NCI-H460 (cell line): ENCODE measurements at regions not wholly inside any gene's neighbourhood (a gene's known extent, or its start where the extent isn't known, plus 50 kb on each side); places are given as distances from the start of the nearest gene placed in this dataset.

Source experiments
- DNase-seq: peaks from one replicate; pipeline ENCODE4 v3.0.0-alpha.2; 2016; ENCODE audit warnings: low read depth; ENCODE audit errors: extremely low read depth

DNA sequence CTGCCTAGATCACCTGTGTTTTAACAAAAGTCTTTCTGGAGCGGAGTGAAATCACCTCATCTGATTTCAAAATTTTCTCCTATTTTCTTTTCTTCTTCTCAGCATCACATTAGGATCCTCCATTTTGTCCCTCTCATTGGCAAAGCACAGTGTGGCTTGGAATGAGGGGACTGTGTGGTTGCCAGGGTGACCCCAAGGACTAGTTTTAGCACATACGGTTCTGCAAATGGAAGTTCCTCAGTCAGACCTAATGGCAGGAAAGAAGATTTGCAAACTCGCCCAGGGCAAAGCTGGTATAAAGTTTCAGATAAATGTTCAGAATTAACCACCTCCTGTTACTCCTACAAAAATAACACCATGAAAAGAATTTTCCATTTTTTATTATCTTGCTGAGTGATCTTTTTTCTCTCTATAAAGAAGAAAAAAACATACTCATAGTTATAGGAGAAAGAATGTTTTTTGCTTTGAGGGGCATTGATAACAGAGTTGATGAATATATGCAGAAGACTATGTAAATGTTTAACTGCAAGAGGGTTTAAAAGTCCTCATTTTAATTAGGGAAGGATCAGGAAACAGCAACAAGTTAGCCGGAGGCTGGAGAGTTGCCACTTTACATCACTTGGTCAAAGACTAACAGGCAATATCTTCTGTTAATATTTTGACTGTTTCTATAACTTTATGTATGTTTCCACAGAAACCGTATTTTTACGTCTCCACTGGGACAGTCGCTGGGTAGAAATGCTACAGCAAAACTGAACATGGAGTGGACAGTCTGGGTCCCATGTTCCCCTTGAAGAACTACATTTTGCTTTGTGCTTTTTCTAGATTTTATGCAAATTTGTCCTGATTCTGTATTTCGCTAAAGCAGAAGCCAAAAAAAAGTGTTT is 257.8 kb downstream of the NR2F1-AS1 start:
- no peak for DNase-seq

GRCh38 chr5:93320920-93321445 is 260.0 kb downstream of the NR2F1-AS1 start:
- no peak for DNase-seq

DNA sequence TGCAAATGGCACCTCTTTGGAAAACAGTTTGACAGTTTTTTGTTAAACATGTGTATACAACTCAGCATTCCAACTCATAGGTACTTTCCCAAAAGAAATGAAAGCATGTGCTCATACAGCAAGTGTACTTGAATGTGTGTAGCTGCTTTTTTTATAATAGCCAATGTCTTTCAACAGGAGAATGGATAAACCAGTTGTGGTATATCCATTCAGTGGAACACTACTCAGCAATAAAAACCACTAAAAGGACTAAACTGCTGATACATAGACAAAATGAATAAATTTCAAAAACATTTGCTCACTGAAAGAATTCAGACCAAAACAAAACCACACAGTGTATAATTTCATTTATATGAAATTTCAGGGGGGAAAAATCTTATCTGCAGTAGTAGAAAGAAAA is 267.3 kb downstream of the NR2F1-AS1 start:
- DNase-seq: no peak

DNA sequence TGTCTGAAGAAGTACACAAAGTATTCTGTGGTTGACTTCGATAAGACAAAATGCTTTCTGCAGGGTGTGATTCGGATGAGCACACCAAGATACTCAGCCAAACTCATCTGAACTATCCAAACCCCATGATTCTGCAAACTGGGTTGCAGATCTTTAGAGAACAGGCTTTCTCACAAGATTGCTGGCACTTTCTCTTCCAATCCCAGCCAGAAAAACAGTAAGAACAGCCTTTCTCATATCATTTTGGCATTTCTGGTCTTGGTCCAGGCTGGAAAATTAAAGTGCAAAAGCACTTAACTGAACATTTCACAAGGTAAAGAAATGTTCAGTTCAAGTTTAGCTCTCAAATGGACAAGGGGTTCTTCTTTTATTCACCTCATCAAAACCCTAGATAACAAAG is 269.1 kb downstream of the NR2F1-AS1 start:
- no peak for DNase-seq

- no peak for DNase-seq
Measured at GRCh38 chr5:93307557-93307956, 273.5 kb downstream of the NR2F1-AS1 start.

GRCh38 chr5:93305984-93306383 is 275.0 kb downstream of the NR2F1-AS1 start:
- no peak for DNase-seq

GRCh38 chr5:93304456-93305250 is 276.4 kb downstream of the NR2F1-AS1 start:
- DNase-seq: no peak

- no peak for DNase-seq
Measured at GRCh38 chr5:93303291-93303691, 277.7 kb downstream of the NR2F1-AS1 start.

DNA sequence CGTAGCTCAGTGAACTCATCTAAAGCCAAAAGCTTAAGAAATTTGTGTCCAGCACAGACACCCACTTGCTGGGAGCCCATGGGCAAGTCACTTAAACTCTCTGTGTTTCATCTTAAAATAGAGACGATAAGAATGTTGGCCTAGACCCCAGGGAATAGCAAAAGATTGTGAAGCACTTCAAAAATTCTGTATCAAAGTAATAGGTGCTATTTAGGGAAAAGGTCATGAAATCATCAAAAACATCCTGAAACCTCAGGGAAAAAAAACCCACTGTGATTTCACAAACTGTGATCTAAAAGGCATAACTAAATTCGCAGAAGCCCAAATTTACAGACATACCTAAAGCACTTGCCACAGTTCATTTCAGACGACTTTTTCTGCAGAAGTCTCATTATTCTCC is 278.3 kb downstream of the NR2F1-AS1 start:
- DNase-seq: no peak

DNA sequence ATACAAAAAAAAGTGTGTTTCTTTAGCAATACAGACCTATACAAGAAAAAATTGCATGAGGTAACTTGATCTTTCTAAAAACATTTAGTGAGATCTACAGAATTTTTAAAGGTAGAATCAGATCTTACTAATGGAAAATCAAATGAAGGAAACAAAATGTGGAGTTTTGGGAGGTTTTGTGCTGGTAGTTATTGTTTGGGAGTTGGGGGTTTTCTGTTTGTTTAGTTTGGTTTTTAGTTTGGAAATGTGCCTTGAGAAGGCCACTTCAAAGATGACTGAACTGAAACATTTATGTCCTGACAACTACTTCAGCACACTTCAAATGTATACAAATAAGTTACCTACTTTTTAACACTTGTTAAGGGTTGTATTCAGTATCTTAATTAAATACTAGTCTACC is 280.1 kb downstream of the NR2F1-AS1 start:
- no peak for DNase-seq

- no peak for DNase-seq
Measured at GRCh38 chr5:93300309-93300923, 280.6 kb downstream of the NR2F1-AS1 start.

DNA sequence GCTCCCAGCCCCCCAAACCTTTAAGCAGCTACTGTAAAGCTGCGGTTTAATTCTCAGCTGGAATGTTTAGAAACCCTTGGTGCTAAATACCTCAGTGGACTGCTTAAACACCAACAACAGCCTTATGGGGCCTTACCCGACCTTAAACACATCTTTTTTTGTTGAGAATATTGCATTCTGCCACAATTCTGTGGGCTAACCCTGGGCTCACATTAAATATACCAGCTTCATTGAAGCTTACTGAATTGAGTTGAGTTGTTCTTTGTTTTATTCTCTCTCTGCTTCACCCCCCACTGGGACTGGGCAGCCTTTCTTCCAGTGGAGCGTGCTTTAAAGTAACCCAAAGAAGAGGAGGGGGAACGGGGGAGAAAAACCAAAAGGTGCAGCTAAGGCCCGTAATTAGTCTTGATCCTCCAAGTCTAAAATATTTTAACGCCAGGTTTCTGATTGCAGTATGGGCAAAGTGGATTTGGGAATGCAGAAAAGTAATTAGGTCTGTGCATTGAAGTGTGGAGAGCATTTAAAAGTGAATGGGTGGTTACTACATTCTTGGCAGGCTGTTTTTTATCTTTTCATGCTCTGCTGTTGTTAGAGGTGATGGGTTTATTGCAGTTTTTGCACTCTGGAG is 281.2 kb downstream of the NR2F1-AS1 start:
- no peak for DNase-seq

- no peak for DNase-seq
Measured at GRCh38 chr5:93297116-93297515, 283.9 kb downstream of the NR2F1-AS1 start.

DNA sequence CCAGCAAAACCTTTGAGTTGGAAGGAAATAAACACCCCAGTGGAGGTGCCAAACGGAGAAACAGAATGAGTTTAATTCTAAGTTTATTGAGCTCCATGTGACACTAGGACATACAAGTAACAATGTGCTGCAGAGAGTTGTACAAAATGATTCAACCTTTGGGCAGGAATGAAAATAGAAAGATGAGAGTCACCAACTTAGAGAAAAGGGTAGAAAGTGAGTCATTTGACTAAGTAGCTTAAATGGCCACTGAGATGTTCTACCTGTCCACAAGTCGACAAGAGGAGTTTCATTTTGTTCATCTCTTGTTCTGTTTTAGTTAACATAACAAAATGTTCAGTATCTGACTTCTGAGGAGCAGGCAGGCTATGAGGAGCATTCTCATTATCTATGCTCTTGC is 284.7 kb downstream of the NR2F1-AS1 start:
- no peak for DNase-seq

DNA sequence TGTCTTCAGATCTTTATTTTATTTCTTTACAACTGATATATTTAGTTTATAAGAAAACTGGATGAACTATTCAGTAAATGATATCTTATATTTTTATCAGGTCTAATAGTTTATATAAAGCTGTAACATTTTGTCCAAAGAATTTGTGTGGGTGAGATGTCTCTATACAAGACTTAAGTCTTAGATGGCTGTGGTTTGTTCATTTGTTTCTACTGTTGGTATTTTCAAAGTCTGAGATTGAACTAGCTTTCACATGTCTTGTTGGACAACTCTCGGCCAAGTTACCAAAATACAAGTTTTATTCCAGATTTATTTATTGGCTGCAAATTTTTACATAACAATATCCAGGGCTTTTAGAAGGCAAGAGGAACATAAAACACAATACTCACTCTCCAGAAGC is 286.0 kb downstream of the NR2F1-AS1 start:
- no peak for DNase-seq

DNA sequence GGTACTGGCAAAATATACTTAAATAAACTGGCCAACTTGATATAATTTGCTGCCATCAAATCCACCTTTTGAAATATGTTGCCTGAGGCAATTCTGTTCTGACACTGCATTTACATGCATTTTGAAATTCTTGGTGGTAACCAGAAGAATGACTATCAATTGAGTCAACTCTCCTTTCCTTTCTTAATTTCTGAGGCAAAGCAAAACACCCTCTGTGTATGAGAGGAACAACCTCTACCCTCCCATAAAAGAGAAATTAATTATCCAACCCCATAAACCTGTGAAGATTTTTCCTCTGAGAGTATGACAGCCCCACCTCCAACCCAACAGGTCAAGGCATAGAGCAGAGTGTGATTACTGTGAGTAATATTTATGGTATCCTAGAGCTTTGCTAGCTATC is 286.8 kb downstream of the NR2F1-AS1 start:
- DNase-seq: no peak

- no peak for DNase-seq
Measured at GRCh38 chr5:93289942-93290341, 291.1 kb downstream of the NR2F1-AS1 start.

- no peak for DNase-seq
Measured at GRCh38 chr5:93285461-93285860, 295.6 kb downstream of the NR2F1-AS1 start.

GRCh38 chr5:93281980-93282772 is 298.8 kb downstream of the NR2F1-AS1 start:
- DNase-seq: no peak

DNA sequence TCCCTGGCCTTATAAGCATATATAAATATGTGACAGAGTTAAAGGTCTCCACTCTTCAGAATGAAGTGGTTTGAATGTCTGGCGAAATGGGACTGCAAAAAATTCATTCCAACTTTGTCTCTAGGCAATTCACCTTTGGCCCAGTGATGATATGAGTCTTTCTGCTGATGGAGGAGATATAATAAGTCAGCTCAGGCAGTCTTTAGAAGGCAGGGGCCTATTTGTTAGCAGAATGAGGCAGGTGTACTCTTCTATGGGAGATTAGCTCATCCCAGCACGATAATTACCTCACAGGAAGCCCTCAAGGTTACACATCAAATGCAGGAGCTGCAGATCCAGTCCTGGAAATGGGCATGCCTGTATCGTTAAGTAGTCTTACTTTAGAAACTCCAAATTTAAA is 300.5 kb downstream of the NR2F1-AS1 start:
- no peak for DNase-seq
